PC-9 (cell line): ENCODE measurements at regions not wholly inside any gene's neighbourhood (a gene's known extent, or its start where the extent isn't known, plus 50 kb on each side); places are given as distances from the start of the nearest gene placed in this dataset.

Source experiments
- BruUV-seq: library from RNA; stranded (reverse); fragments of 400-500 nt; replicated peaks from 2 replicates; lab custom pipeline; 2021; lab: Mats Ljungman, UMichigan
- CTCF ChIA-PET: fragments of 300-600 bp; sonication (Branson Sonifier 250); formaldehyde crosslinking; loops from one replicate; lab custom pipeline; 2022; ENCODE audit warnings: antibody characterized with exemption; lab: Charles Lee
- POLR2A ChIA-PET: fragments of 300-600 bp; sonication (Branson Sonifier 250); formaldehyde crosslinking; loops from one replicate; lab custom pipeline; 2022; ENCODE audit warnings: antibody characterized with exemption; ENCODE audit not compliant: unreplicated experiment; lab: Charles Lee
- DNase-seq, 2 experiments: peaks; one replicate each; pipeline versions ENCODE4 v3.0.0 to v3.0.0-alpha.2; 2015 to 2022; ENCODE audit warnings: mixed read lengths in 1 of 2
- H2AFZ ChIP-seq: fragments of 200-600 bp; sonication (generic); 2 replicates; pipeline ENCODE4 v1.8.1; 2017; ENCODE audit warnings: antibody characterized with exemption
- H3F3A ChIP-seq: fragments of 200-600 bp; sonication (generic); 2 replicates; pipeline ENCODE4 v1.8.1; 2017; ENCODE audit warnings: antibody characterized with exemption, mild to moderate bottlenecking, low read depth; ENCODE audit not compliant: insufficient read depth
- H3K27ac ChIP-seq: fragments of 200-600 bp; sonication (generic); 2 replicates; pipeline ENCODE4 v1.6.1; 2016; ENCODE audit warnings: mixed run types
- H3K27me3 ChIP-seq: fragments of 200-600 bp; sonication (generic); 2 replicates; pipeline ENCODE4 v1.6.1; 2016; ENCODE audit warnings: low read depth, mixed run types; ENCODE audit not compliant: insufficient read depth
- H3K36me3 ChIP-seq: fragments of 200-600 bp; sonication (generic); 2 replicates; pipeline ENCODE4 v1.6.1; 2016; ENCODE audit warnings: low read depth, mixed run types
- H3K4me1 ChIP-seq: fragments of 200-600 bp; sonication (generic); replicated peaks from 2 replicates; pipeline ENCODE4 v1.6.1; 2016; ENCODE audit warnings: mixed run types; ENCODE audit not compliant: insufficient read depth
- H3K4me2 ChIP-seq: fragments of 200-600 bp; sonication (generic); 2 replicates; pipeline ENCODE4 v1.6.1; 2017; ENCODE audit warnings: mixed run types
- H3K4me3 ChIP-seq: fragments of 200-600 bp; sonication (generic); 2 replicates; pipeline ENCODE4 v1.6.1; 2016; ENCODE audit warnings: mixed run types
- H3K79me2 ChIP-seq: fragments of 200-600 bp; sonication (generic); 2 replicates; pipeline ENCODE4 v1.6.1; 2017; ENCODE audit warnings: low read depth, mixed run types
- H3K9me2 ChIP-seq: fragments of 200-600 bp; sonication (generic); 2 replicates; pipeline ENCODE4 v1.8.1; 2017; ENCODE audit warnings: mild to moderate bottlenecking; ENCODE audit not compliant: insufficient read depth
- H3K9me3 ChIP-seq: fragments of 200-600 bp; sonication (generic); 2 replicates; pipeline ENCODE4 v1.8.1; 2016; ENCODE audit warnings: low read depth; ENCODE audit not compliant: insufficient read depth
- H4K20me1 ChIP-seq: fragments of 200-600 bp; sonication (generic); 2 replicates; pipeline ENCODE4 v1.8.1; 2017; ENCODE audit not compliant: insufficient read depth
- EZH2 ChIP-seq: fragments of 200-600 bp; sonication (generic); IDR thresholded peaks from 2 replicates; pipeline ENCODE4 v1.8.0; 2017; ENCODE audit warnings: antibody characterized with exemption, low read depth
- intact Hi-C: fragments of 100-400 bp; cut with micrococcal nuclease; formaldehyde crosslinking; loops from one replicate; pipeline ENCODE4 v1.10.0; 2022; ENCODE audit not compliant: unreplicated experiment
- TF ChIP-seq, protein P1 (sequence below): fragments of 200-600 bp; sonication (generic); conservative IDR thresholded peaks from 2 replicates; pipeline ENCODE4 v1.6.1; 2017; ENCODE audit warnings: mixed run types, antibody characterized with exemption, mild to moderate bottlenecking, moderate library complexity

DNA sequence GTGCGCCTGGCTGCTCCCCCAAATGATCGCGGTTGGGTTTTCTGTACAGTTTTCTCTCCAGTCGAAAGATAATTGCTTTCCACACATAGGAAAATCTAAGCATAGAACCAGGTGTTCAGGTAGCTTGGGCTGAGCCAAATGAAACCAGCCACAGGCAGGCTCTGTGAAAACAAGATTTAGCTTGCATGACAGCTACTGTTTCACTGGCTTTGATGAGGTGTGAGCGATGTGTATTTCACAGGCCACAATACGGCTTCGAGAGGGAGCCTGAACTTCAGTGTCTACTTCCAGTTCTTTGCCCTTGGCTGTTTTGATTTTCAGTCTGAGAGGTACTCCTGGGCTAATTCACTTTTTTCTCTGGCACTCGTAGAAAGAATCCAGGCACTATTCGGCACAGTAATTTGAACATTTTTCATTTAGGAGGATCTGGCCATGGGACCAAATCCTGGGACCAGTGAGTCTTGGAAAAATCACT, 110.5 kb downstream of the JCAD start:
- ChIA-PET CTCF (interaction anchor here (0.7 to 1.3 kb wide), 2 partner anchors 91 to 633 kb away, joined by 3 to 5 read pairs; no protein-coding TSS in a partner anchor), POLR2A (interaction anchor here (0.5 to 1.0 kb wide), 4 partner anchors 73 to 146 kb away, joined by 3 to 6 read pairs (median 4); no protein-coding TSS in a partner anchor)
- Histone ChIP-seq H3K36me3 (no peaks in the 10 kb centered on the region), H3K4me2 (peak overlapping the region; percentile 46), H3K4me1 (peaks cover 51% of the 10 kb centered on the region), H2AFZ (no peak overlapping the region), H3K9me3 (no peaks in the 10 kb centered on the region), H3K4me3 (no peak overlapping the region), H3K9me2 (no peaks in the 10 kb centered on the region), H3K27ac (peak overlapping the region; percentile 91), H3K27me3 (no peaks in the 10 kb centered on the region), H4K20me1 (no peaks in the 10 kb centered on the region), H3K79me2 (no peaks in the 10 kb centered on the region), H3F3A (peaks cover 44% of the 10 kb centered on the region)
- TSS peak; percentile 59 for BruUV-seq
- intact Hi-C loops, result loop anchor here (1.0 to 2.0 kb wide), 7 partner anchors 9 to 290 kb away; no protein-coding TSS in a partner anchor
- TF ChIP-seq, protein P1, sequence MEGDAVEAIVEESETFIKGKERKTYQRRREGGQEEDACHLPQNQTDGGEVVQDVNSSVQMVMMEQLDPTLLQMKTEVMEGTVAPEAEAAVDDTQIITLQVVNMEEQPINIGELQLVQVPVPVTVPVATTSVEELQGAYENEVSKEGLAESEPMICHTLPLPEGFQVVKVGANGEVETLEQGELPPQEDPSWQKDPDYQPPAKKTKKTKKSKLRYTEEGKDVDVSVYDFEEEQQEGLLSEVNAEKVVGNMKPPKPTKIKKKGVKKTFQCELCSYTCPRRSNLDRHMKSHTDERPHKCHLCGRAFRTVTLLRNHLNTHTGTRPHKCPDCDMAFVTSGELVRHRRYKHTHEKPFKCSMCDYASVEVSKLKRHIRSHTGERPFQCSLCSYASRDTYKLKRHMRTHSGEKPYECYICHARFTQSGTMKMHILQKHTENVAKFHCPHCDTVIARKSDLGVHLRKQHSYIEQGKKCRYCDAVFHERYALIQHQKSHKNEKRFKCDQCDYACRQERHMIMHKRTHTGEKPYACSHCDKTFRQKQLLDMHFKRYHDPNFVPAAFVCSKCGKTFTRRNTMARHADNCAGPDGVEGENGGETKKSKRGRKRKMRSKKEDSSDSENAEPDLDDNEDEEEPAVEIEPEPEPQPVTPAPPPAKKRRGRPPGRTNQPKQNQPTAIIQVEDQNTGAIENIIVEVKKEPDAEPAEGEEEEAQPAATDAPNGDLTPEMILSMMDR, result no peak
- TF ChIP-seq EZH2, result no peak
- peak in 1 of 2 experiments; percentile 51 for DNase-seq

DNA sequence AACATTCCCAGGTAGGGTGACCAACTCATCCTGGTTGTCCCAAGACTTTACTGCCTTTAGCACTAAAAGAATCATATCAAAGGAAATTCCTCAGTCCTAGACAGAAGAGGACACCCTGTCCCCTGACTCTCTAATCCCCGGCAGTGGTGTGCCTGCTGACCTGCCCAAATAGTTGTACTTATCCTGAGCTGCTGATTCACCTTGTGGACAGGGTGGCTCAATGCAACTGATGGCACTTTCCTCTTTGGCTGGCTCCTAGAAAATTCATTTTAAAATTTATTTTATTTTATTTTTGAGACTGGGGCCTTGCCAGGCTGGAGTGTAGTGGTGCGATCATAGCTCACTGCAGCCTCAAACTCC, 111.7 kb downstream of the JCAD start:
- no peaks in the 10 kb centered on the region for H3K36me3 ChIP-seq
- no peaks in the 10 kb centered on the region for H4K20me1 ChIP-seq
- H3K27ac ChIP-seq, result peak overlapping the region; percentile 91
- no TSS peak for BruUV-seq
- H2AFZ ChIP-seq, result no peak overlapping the region
- H3K79me2 ChIP-seq, result no peaks in the 10 kb centered on the region
- no peaks in the 10 kb centered on the region for H3K9me2 ChIP-seq
- peaks cover 51% of the 10 kb centered on the region for H3K4me1 ChIP-seq
- peak overlapping the region; percentile 46 for H3K4me2 ChIP-seq
- intact Hi-C loops, result loop anchor here (2.0 kb wide), 1 partner anchor 51 kb away; no protein-coding TSS in a partner anchor
- H3K27me3 ChIP-seq, result no peaks in the 10 kb centered on the region
- TF ChIP-seq, protein P1, result no peak; the same call in 1 of the 2 replicates
- TF ChIP-seq EZH2, result no peak
- peaks cover 44% of the 10 kb centered on the region for H3F3A ChIP-seq
- POLR2A ChIA-PET, result interaction anchor here (0.6 to 1.1 kb wide), 4 partner anchors 50 to 132 kb away, joined by 4 to 7 read pairs (median 6); no protein-coding TSS in a partner anchor
- no peak overlapping the region for H3K4me3 ChIP-seq
- no peaks in the 10 kb centered on the region for H3K9me3 ChIP-seq
- CTCF ChIA-PET, result interaction anchor here (0.6 kb wide), 1 partner anchor 24 kb away, joined by 3 read pairs; no protein-coding TSS in a partner anchor
- DNase-seq, result peak in 1 of 2 experiments; percentile 50

DNA sequence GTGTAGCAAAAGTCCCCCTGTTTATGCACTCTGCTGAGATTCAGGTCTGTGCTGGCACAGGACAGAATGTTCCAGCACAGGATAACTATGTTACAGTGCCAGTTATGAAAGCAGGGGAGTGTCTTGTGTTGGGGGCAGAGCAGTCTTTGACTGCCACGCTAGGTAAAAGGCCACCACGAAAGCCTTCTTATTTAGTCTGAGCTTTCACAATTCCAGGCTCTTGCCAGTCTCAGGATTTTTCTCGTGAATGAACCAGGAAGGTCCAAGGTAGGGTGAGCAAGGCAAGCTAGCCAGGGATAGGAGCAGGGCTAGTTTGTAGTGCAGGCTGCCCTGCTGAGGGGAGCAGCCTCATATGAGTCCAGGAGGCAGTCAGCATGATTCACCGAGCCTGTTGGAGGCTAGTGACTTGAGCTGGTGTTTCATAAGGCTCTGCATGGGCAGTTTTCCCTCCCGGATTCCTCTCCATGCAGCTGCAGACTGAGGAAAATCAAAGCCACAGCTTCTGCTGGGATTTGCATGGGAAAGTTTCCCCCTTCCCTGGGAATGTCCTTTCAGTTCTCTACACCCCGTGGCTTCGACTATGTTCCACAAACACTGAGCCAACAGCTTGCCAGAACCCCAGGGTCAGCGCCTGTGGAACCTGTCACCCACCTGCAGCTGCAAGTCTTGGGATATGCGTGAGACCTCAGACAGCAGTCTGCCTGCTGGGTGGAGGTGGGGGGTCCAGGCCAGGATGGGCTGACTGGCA, 112.3 kb downstream of the JCAD start:
- peak overlapping the region; percentile 50; the same call in 1 of the 2 replicates for H2AFZ ChIP-seq
- no peaks in the 10 kb centered on the region for H3K27me3 ChIP-seq
- H3K9me3 ChIP-seq, result no peaks in the 10 kb centered on the region
- H3K27ac ChIP-seq, result peak overlapping the region; percentile 91
- peak; percentile 48 to 84 for DNase-seq
- CTCF ChIA-PET, result interaction anchor here (0.6 kb wide), 1 partner anchor 23 kb away, joined by 3 read pairs; no protein-coding TSS in a partner anchor
- TSS peak; percentile 31 for BruUV-seq
- H3K9me2 ChIP-seq, result no peaks in the 10 kb centered on the region
- no peaks in the 10 kb centered on the region for H3K79me2 ChIP-seq
- POLR2A ChIA-PET, result interaction anchor here (0.6 to 1.1 kb wide), 2 partner anchors 50 to 62 kb away, joined by 6 to 7 read pairs; no protein-coding TSS in a partner anchor
- no peaks in the 10 kb centered on the region for H4K20me1 ChIP-seq
- peak overlapping the region; percentile 46 for H3K4me2 ChIP-seq
- H3K4me3 ChIP-seq, result no peak overlapping the region
- TF ChIP-seq, protein P1, result no peak
- intact Hi-C loops, result no loop called here
- peaks cover 44% of the 10 kb centered on the region for H3F3A ChIP-seq
- no peaks in the 10 kb centered on the region for H3K36me3 ChIP-seq
- H3K4me1 ChIP-seq, result peaks cover 51% of the 10 kb centered on the region
